Gastroesophageal sphincter (tissue), 4 donors: ENCODE measurements at regions not wholly inside any gene's neighbourhood (a gene's known extent, or its start where the extent isn't known, plus 50 kb on each side); places are given as distances from the start of the nearest gene placed in this dataset.

ENCODE experiments used
- ATAC-seq: fragments of 150-250 bp; one replicate; pipeline ENCODE4 v1.9.1; 2016; ENCODE audit warnings: mild to moderate bottlenecking, moderate library complexity
- H3K27ac ChIP-seq, 4 donors: fragments of 200-600 bp; sonication (generic) in 3 of 4; 1 replicate in 3 of 4; 2 replicates in 1 of 4; pipeline ENCODE4 v1.5.1; 2016 to 2019
- H3K27me3 ChIP-seq: fragments of 200-600 bp; sonication (generic); one replicate; pipeline ENCODE4 v1.5.1; 2019
- H3K36me3 ChIP-seq, 2 donors: fragments of 200-600 bp; sonication (generic); one replicate each; pipeline ENCODE4 v1.5.1; 2019; ENCODE audit warnings: control low read depth in 1 of 2
- H3K4me1 ChIP-seq, 3 donors: fragments of 200-600 bp; sonication (generic); 1 replicate in 2 of 3; 2 replicates in 1 of 3; pipeline ENCODE4 v1.5.1; 2016 to 2019; ENCODE audit warnings: control low read depth in 2 of 3
- H3K4me3 ChIP-seq, 2 donors: fragments of 200-600 bp; sonication (generic); one replicate each; pipeline ENCODE4 v1.5.1; 2019; ENCODE audit warnings: mild to moderate bottlenecking in 1 of 2, moderate library complexity in 1 of 2
- H3K9me3 ChIP-seq, 3 donors: fragments of 200-600 bp; sonication (generic); one replicate each; pipeline ENCODE4 v1.5.1; 2017 to 2019; ENCODE audit warnings: control low read depth in 2 of 3
- EP300 ChIP-seq: sonication (generic); formaldehyde crosslinking; IDR thresholded peaks from one replicate; pipeline ENCODE4 v1.6.1; 2017; ENCODE audit warnings: antibody characterized with exemption, mild to moderate bottlenecking
- POLR2A ChIP-seq, 2 donors: fragments of 450-650 bp; IDR thresholded peaks; one replicate each; pipeline ENCODE4 v1.6.1; 2017; ENCODE audit warnings: antibody characterized with exemption in 2 of 2, mild to moderate bottlenecking in 2 of 2, moderate library complexity in 1 of 2
- POLR2AphosphoS5 ChIP-seq: sonication (generic); formaldehyde crosslinking; IDR thresholded peaks from one replicate; pipeline ENCODE4 v1.6.1; 2017; ENCODE audit warnings: antibody characterized with exemption
- WGBS, 2 donors: methylation state at CpG; one replicate each; pipeline ENCODE4 v1.1.5; 2018; ENCODE audit warnings: low coverage in 1 of 2; 5-methylcytosine and 5-hydroxymethylcytosine counted together
- TF ChIP-seq, protein P1 (sequence below), 4 experiments: fragments of 200-600 bp in 2 of 4; fragments of 450-650 bp in 2 of 4; sonication (generic) in 1 of 4; IDR thresholded peaks; one replicate each; pipeline ENCODE4 v1.5.1; 2017 to 2019; ENCODE audit warnings: antibody characterized with exemption in 4 of 4, mild to moderate bottlenecking in 2 of 4, moderate library complexity in 2 of 4

DNA sequence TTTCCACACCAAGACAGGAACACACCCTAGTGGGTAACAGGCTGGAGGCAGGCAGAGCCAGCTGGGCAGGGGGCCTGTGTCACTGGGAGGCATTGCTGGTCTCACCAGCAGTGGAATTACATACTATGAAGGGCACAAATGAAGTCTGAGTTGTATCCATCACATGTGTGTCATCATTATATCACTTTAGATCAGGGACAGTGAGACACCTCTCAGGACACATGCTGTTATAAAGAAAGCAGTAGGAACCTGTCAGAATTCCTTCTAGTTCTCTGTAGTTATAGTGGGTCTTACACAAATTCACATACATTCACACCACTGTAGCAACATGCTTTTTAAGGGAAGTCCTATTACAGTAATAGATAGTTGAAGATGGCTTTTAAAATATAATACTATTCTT, 63.5 kb upstream of the FYN start:
- H3K9me3 ChIP-seq: peaks cover 0 to 1% (median 0%) of the 10 kb centered on the region in 3 donors
- H3K4me3 ChIP-seq: no peak overlapping the region
- TF ChIP-seq, protein P1, sequence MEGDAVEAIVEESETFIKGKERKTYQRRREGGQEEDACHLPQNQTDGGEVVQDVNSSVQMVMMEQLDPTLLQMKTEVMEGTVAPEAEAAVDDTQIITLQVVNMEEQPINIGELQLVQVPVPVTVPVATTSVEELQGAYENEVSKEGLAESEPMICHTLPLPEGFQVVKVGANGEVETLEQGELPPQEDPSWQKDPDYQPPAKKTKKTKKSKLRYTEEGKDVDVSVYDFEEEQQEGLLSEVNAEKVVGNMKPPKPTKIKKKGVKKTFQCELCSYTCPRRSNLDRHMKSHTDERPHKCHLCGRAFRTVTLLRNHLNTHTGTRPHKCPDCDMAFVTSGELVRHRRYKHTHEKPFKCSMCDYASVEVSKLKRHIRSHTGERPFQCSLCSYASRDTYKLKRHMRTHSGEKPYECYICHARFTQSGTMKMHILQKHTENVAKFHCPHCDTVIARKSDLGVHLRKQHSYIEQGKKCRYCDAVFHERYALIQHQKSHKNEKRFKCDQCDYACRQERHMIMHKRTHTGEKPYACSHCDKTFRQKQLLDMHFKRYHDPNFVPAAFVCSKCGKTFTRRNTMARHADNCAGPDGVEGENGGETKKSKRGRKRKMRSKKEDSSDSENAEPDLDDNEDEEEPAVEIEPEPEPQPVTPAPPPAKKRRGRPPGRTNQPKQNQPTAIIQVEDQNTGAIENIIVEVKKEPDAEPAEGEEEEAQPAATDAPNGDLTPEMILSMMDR (IDR thresholded peaks at IDR 0.05): no peak
- TF ChIP-seq POLR2A (IDR thresholded peaks at IDR 0.05): no peak
- TF ChIP-seq EP300: no peak
- no peak for TF ChIP-seq POLR2AphosphoS5
- ATAC-seq: no peak
- no peaks in the 10 kb centered on the region for H3K27me3 ChIP-seq
- H3K27ac ChIP-seq: no peak overlapping the region
- H3K4me1 ChIP-seq: no peaks in the 10 kb centered on the region
- H3K36me3 ChIP-seq: no peaks in the 10 kb centered on the region

- no peak for ATAC-seq
- no peak overlapping the region for H3K27ac ChIP-seq
- TF ChIP-seq, protein P1 (IDR thresholded peaks at IDR 0.05): no peak
- TF ChIP-seq POLR2A (IDR thresholded peaks at IDR 0.05) (no peak), POLR2AphosphoS5 (no peak), EP300 (no peak)
- H3K36me3 ChIP-seq: no peaks in the 10 kb centered on the region
- H3K4me1 ChIP-seq: no peaks in the 10 kb centered on the region
- no peaks in the 10 kb centered on the region for H3K27me3 ChIP-seq
- peaks cover 0 to 12% (median 0%) of the 10 kb centered on the region in 3 donors for H3K9me3 ChIP-seq
- WGBS, 2 donors: 41% methylated on average over 2 of the region's 4 CpGs; no CpG with 5 or more reads in 1 of the 2 donors
- H3K4me3 ChIP-seq: no peak overlapping the region
These were observed 65.5 kb upstream of the FYN start for GRCh38 chr6:111938710-111939109.

DNA sequence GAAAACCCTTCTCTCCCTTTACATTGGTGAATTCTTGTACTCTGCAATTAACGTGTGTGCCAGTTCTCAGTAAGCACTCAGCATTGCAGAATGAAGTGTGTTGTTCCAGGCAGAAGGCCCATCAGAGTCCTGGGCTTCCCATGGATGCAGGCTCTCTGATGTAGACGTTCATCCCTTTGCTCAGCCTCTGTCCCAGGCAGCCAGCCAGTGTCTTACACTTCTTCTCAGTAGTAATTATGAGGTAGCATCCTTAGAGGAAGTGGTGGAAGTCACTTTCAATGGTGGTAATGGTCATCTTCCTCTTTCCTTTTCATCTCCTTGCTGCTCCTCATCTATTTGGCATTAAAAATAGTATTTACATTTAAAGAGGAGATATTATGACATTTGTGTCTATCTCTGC, 66.7 kb upstream of the FYN start:
- peaks cover 0 to 12% (median 0%) of the 10 kb centered on the region in 3 donors for H3K9me3 ChIP-seq
- TF ChIP-seq EP300: no peak
- no peak for TF ChIP-seq POLR2AphosphoS5
- TF ChIP-seq POLR2A (IDR thresholded peaks at IDR 0.05): no peak
- TF ChIP-seq, protein P1 (IDR thresholded peaks at IDR 0.05): no peak
- no peak overlapping the region for H3K4me3 ChIP-seq
- H3K36me3 ChIP-seq: no peaks in the 10 kb centered on the region
- H3K4me1 ChIP-seq: no peaks in the 10 kb centered on the region
- H3K27ac ChIP-seq: no peak overlapping the region
- no peaks in the 10 kb centered on the region for H3K27me3 ChIP-seq
- no peak for ATAC-seq
- WGBS, 2 donors: 27% methylated on average over 2 of the region's 2 CpGs; no CpG with 5 or more reads in 1 of the 2 donors

DNA sequence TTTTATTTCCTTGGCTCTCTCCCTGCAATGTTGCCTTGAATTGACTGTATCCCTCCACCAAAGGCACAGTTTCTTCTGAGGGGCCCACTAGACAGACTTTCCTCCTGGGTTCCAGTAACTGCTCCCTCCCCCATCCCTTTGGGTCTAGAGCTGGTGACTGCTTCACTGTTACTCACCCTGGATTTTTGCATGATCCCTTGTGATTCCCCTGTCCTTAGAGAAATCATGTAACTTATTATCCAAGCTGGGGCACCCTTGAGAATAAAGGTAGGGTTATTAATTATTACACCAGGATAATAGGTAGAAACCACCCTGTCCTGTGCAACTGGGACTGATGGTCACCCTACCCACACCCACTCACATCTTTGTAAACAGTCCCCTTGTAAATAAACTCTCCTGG, 67.5 kb upstream of the FYN start:
- no peaks in the 10 kb centered on the region for H3K27me3 ChIP-seq
- no peak for ATAC-seq
- no peak overlapping the region for H3K4me3 ChIP-seq
- H3K4me1 ChIP-seq: no peaks in the 10 kb centered on the region
- H3K9me3 ChIP-seq: peaks cover 0 to 12% (median 0%) of the 10 kb centered on the region in 3 donors
- TF ChIP-seq POLR2A (IDR thresholded peaks at IDR 0.05) (no peak), POLR2AphosphoS5 (no peak), EP300 (no peak)
- TF ChIP-seq, protein P1 (IDR thresholded peaks at IDR 0.05): no peak
- no peaks in the 10 kb centered on the region for H3K36me3 ChIP-seq
- no peak overlapping the region for H3K27ac ChIP-seq

GRCh38 chr6:111941686-111942330, 68.6 kb upstream of the FYN start:
- TF ChIP-seq, protein P1 (IDR thresholded peaks at IDR 0.05): no peak
- TF ChIP-seq POLR2A (IDR thresholded peaks at IDR 0.05): no peak
- no peak for TF ChIP-seq POLR2AphosphoS5
- TF ChIP-seq EP300: no peak
- Histone ChIP-seq H3K9me3 (peaks cover 0 to 12% (median 0%) of the 10 kb centered on the region in 3 donors), H3K27ac (no peak overlapping the region), H3K27me3 (no peaks in the 10 kb centered on the region), H3K4me1 (no peaks in the 10 kb centered on the region), H3K4me3 (no peak overlapping the region), H3K36me3 (no peaks in the 10 kb centered on the region)
- WGBS, 2 donors: 94 to 100% methylated on average over 2 of the region's 2 CpGs
- no peak for ATAC-seq
